ENCODE measurements at regions not wholly inside any gene's neighbourhood (a gene's known extent, or its start where the extent isn't known, plus 50 kb on each side); places are given as distances from the start of the nearest gene placed in this dataset.

- H3K36me3 ChIP-seq = no peaks in the 10 kb centered on the region
- H3K9me3 ChIP-seq = peaks cover 0 to 14% (median 0%) of the 10 kb centered on the region in 4 donors
- WGBS, 2 donors = 83 to 85% methylated on average over 3 of the region's 3 CpGs
- no peak for TF ChIP-seq POLR2A (IDR thresholded peaks at IDR 0.05)
- no peak for TF ChIP-seq EP300 (IDR thresholded peaks at IDR 0.05)
- no peak for TF ChIP-seq CTCF (IDR thresholded peaks at IDR 0.05)
- H3K27ac ChIP-seq = no peak overlapping the region
- H3K4me3 ChIP-seq = no peak overlapping the region
- no peaks in the 10 kb centered on the region for H3K27me3 ChIP-seq
- DNase-seq (ENCODE audit: low spot score in 2 of 2) = no peak
- no peaks in the 10 kb centered on the region for H3K4me1 ChIP-seq
Measured at GRCh38 chr3:74564560-74564959, 49.9 kb downstream of the CNTN3 start.

- H3K27ac ChIP-seq = no peak overlapping the region
- H3K4me1 ChIP-seq = no peaks in the 10 kb centered on the region
- H3K36me3 ChIP-seq = no peaks in the 10 kb centered on the region
- DNase-seq (ENCODE audit: low spot score in 2 of 2) = no peak
- peaks cover 0 to 14% (median 0%) of the 10 kb centered on the region in 4 donors for H3K9me3 ChIP-seq
- WGBS, 2 donors = 76 to 85% methylated on average over 8 of the region's 8 CpGs
- TF ChIP-seq POLR2A (IDR thresholded peaks at IDR 0.05) = no peak
- no peak for TF ChIP-seq CTCF (IDR thresholded peaks at IDR 0.05)
- no peaks in the 10 kb centered on the region for H3K27me3 ChIP-seq
- H3K4me3 ChIP-seq = no peak overlapping the region
Measured at GRCh38 chr3:74562558-74563269, 51.7 kb downstream of the CNTN3 start.

- no peak for DNase-seq (ENCODE audit: low spot score in 2 of 2)
- H3K4me3 ChIP-seq = no peak overlapping the region
- H3K9me3 ChIP-seq = peaks cover 0 to 14% (median 0%) of the 10 kb centered on the region in 4 donors
- WGBS, 2 donors = 63 to 70% methylated on average over 2 of the region's 2 CpGs
- H3K27me3 ChIP-seq = no peaks in the 10 kb centered on the region
- no peaks in the 10 kb centered on the region for H3K36me3 ChIP-seq
- no peak overlapping the region for H3K27ac ChIP-seq
- no peaks in the 10 kb centered on the region for H3K4me1 ChIP-seq
- TF ChIP-seq EP300 (IDR thresholded peaks at IDR 0.05) (no peak), POLR2A (IDR thresholded peaks at IDR 0.05) (no peak), CTCF (IDR thresholded peaks at IDR 0.05) (no peak)
Measured at GRCh38 chr3:74561881-74562280, 52.6 kb downstream of the CNTN3 start.

GRCh38 chr3:74559261-74559660 is 55.2 kb downstream of the CNTN3 start:
- no peak for DNase-seq (ENCODE audit: low spot score in 2 of 2)
- no peaks in the 10 kb centered on the region for H3K4me1 ChIP-seq
- no peaks in the 10 kb centered on the region for H3K27me3 ChIP-seq
- WGBS, 2 donors = 83 to 86% methylated on average over 5 of the region's 5 CpGs
- no peaks in the 10 kb centered on the region for H3K36me3 ChIP-seq
- H3K9me3 ChIP-seq = peaks cover 0 to 14% (median 0%) of the 10 kb centered on the region in 4 donors
- H3K4me3 ChIP-seq = no peak overlapping the region
- TF ChIP-seq CTCF (IDR thresholded peaks at IDR 0.05) (no peak), EP300 (IDR thresholded peaks at IDR 0.05) (no peak), POLR2A (IDR thresholded peaks at IDR 0.05) (no peak)
- H3K27ac ChIP-seq = no peak overlapping the region

- 86 to 88% methylated on average over 3 of the region's 3 CpGs for WGBS, 2 donors
- no peak overlapping the region for H3K27ac ChIP-seq
- DNase-seq (ENCODE audit: low spot score in 2 of 2) = no peak
- no peak overlapping the region for H3K4me3 ChIP-seq
- no peaks in the 10 kb centered on the region for H3K36me3 ChIP-seq
- H3K27me3 ChIP-seq = no peaks in the 10 kb centered on the region
- no peaks in the 10 kb centered on the region for H3K9me3 ChIP-seq
- no peaks in the 10 kb centered on the region for H3K4me1 ChIP-seq
- TF ChIP-seq CTCF (IDR thresholded peaks at IDR 0.05) = no peak
- no peak for TF ChIP-seq EP300 (IDR thresholded peaks at IDR 0.05)
- no peak for TF ChIP-seq POLR2A (IDR thresholded peaks at IDR 0.05)
Measured at GRCh38 chr3:74550686-74551085, 63.8 kb downstream of the CNTN3 start.

Data from tibial nerve (tissue), 4 donors.